Skin of body (tissue), 1 donor: ENCODE measurements at regions not wholly inside any gene's neighbourhood (a gene's known extent, or its start where the extent isn't known, plus 50 kb on each side); places are given as distances from the start of the nearest gene placed in this dataset.

Source experiments
- DNase-seq: peaks from one replicate; lab custom pipeline; 2025; lab: John Stamatoyannopoulos, UW

DNA sequence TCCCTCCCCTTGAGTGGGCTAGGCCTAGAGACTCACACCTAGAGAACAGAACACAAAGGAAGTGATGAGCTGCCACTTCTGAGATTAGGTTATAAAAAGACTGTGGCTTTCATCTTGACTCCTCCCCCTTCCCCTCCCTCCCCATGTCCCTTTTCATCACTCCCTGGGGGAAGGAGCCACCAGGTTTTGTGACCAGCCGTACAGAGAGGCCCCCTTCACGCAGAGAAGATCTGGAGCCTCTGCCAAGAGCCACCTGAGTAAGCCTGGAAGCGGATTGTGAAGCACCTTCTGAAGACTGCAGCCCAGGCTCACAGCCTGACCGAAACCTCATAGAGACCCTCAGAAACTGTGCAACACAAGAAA, 118.4 kb upstream of the NXT1 start:
- DNase-seq: no peak

DNA sequence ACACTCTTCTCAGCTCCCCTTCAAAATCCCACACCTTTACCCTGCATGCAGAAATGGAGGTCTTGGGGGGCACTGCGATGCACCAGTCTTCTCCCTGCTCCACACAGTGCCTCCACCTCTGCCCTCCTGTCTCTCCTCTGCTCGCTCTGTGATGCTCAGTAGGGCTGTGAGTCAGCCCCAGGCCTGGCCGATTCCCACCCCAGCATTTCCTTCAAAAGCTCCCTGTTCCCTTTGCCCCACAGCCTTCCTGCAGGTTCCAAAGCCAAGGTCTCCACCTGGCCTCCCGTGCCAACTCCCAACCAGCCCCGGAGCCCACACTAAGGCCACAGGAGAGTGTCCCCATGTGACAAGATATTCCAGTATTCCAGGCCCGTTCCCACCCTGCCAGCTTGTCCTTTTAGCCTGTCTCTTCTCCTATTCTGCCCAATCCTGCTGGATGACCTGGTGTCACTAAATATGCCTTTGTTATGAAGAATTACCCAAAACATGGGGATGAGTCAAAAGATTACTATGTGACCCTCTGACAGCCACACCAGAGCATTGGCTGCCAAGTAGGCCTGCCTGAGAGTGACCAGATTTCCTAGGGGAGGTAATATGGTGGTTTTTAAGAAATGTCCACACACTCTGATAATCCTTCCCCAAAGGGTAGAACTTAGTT, 118.9 kb upstream of the NXT1 start:
- no peak for DNase-seq

DNA sequence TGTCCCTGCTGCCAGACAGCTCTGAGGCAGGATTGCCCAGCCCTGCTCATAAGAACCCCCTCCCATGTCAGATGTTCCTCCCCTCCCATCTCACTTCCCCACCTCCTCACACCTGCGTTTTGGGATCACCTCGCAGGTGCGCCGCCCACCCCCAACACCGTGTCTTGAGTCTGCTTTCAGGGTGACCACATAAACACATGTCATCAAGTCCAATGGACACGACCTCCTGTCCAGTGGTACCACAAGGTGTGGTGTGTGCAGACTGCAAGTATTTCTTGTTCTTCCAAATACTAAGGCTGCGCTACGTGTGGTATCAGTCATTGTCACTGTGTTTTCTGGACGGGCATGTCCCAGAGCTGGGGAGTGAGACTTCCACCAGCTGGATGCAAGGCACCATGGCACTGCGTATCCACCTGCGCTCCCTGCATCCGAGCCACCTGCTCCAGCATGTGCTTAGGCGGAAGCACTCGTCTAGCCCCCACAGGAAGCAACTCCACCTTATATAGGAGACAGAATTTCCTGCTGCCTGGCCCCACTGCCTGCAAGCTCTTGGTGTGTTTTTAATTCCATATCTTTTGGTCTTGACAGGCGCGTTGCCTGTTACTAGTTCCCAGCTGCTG, 119.7 kb upstream of the NXT1 start:
- DNase-seq: no peak

DNA sequence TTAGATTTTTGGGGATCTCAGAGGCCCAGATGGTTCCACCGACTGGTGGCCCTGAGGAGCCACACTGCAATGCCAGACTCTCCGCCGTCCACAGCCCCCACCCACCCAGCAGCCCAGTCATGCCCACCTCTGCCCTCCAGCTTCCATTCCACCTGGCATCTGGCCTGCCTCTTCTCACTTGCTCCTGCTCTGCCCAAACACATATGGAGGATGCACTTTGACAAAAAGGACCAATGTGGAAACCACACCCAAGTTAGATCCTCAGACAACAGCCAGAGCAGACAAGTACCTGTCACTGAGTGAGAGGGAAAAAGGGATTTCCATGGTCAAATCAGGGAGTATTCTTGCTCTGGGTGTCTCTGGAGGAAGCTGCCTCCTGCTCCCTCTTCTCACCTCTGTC, 120.6 kb upstream of the NXT1 start:
- no peak for DNase-seq

DNA sequence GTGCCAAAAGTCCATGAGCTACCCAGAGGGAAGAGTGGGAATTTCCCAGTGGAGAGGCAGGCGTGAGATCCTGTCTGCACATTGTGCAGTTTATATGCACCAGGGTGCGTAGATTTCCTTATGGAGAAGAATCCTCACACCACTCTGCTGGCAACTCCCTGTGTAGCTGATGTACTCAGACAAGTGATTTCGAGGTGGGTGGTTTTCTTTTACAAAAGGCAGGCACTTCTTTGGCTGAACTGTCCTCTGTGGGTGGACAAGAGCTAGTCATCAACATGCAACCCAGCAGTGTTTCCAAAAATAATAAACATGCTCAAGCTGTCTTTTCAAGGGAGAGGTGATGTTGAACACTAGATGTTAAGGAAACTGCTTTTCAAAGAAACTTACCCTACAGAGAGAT, 121.7 kb upstream of the NXT1 start:
- no peak for DNase-seq

DNA sequence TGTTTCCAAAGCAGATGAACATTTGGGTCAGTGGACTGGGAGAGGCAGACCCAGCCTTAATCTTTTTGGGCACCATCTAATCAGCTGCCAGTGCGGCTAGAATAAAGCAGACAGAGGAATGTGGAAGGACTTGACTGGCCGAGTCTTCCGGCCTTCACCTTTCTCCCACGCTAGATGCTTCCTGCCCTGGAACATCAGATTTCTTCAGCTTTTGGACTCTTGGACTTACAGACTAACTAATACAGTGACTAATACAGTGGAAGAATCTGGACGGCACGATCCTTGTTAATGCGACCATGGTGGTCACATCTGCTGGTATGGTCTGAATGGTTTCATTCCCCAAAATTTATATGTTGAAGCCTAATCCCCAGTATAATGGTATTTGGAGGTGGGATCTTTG, 122.6 kb upstream of the NXT1 start:
- DNase-seq: no peak

DNA sequence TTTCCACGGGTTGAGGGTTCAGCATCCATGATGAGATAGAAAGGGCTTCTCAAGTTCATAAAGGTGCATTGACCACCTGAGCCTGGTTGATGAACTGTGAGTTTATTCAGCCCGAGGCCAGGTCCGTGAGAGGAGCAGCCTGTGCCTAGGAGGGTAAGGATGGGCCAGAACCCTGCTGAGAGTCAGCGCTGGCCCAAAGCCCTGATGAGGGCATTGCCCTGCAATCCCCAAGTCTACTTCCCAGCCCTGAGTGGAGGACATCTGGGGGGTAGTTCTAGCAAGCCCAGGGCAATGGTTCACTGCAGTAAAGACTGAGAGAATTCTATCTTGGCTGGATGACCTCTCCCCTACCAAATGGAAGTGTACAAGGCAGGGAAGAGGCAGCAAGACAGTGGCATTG, 123.3 kb upstream of the NXT1 start:
- DNase-seq: no peak

DNA sequence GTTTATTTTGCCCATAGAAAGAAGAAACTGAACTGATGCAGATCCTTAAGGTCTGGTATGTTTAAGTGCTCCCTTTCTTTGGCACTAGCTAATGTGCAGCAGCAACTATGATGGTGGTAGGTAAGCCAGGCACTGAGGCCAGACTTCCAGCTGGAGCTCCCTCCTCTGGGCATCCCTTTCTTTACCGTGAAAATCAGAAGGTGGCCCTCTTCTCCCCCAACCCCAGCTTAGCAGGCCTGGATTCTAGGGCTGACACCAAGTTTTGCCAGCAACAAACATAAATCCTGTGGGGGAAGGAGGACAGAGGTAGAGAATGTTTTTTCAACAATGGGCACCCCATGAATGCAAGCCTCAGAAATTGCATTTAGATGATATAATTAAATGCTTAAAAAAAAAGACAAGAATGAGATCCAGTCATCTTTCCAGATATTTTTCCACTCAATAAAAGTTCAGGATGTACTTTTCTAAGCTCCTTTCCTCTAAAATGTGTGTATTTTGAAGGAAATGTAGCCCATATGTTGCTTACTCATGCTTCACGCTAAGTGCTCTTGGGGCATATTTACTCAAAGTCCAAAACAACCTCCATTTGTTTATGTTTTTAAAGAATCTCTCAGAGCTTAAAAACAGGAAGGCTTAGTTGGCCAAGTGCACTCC, 123.9 kb upstream of the NXT1 start:
- DNase-seq: no peak

DNA sequence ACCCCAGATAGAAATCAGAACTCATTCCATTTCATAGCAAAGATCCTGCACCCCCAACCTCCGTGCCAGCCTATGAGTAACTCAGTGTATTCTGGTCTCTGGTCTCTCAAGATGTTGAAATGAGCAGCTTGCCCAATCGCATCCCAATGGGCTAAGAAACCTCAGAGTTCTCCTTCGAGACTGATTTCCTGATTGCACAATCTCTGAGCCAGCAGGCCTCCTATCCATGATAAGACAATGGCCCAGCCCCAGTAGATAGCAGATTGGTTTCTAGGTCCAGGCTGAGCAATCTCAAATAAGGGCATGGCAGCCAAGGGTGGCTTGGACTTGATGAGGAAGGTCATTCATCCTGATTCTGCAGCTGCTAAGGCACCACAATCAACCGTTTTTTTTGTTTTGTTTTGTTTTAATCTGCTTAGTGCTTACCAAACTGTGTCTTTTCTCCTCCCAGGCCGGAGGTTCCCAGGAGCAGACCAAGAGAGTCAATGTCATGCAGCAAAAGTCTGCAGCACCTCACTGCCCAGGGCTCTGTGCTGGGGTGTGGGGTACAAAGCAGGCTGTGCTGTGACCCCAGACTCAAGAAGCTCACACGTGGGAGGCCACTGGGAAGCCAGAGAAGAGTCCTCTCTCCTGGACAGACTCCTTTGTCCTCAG, 125.1 kb upstream of the NXT1 start:
- DNase-seq: no peak

DNA sequence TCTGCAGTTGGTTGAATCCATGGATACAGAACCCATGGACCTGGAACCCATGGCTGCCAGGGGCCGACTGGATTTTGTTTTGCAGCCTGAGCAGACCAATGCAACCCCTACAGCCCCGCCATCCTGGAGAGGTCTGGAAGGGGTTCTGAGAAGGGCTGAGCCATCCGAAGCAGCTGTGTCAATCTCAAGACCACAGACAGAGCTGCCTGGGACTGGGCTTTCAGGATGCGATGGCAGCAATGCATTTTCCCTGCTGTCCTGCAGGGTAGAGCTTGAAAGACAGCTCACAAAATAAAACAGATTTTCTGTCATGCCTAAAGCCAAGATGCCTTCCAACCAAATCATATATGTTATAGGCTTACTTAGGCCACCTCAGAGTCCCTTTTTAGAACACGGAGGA, 125.8 kb upstream of the NXT1 start:
- no peak for DNase-seq

DNA sequence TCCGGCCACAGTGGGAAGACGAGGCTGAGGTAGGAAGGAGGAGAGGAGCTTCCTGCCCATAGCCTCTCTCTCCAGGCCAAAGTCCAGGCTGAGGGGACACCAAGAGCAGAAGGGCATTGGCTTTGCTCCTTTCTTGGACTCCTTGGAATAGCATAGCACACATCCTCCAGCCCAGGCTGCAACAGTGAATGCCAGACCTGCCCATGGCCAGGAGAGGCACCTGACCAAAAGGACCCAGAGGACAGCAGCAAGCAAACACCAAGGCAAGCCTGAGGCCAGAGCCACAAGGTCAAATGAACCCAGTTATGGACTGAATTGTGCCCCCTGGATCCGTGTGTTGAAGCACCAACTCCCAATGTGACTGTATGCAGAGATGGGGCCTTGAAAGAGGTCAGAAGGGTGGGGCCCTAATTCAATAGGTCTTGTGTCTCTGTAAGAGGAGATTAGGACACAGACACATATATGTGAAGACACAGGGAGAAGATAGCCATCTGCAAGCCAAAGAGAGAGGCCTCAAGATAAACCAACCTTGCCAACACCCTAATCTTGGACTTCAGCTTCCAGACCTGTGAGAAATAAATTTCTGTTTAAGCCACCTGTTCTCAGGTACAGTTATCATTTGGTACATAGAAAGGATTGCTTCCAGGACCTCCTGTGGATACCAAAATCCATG, 126.5 kb upstream of the NXT1 start:
- no peak for DNase-seq

DNA sequence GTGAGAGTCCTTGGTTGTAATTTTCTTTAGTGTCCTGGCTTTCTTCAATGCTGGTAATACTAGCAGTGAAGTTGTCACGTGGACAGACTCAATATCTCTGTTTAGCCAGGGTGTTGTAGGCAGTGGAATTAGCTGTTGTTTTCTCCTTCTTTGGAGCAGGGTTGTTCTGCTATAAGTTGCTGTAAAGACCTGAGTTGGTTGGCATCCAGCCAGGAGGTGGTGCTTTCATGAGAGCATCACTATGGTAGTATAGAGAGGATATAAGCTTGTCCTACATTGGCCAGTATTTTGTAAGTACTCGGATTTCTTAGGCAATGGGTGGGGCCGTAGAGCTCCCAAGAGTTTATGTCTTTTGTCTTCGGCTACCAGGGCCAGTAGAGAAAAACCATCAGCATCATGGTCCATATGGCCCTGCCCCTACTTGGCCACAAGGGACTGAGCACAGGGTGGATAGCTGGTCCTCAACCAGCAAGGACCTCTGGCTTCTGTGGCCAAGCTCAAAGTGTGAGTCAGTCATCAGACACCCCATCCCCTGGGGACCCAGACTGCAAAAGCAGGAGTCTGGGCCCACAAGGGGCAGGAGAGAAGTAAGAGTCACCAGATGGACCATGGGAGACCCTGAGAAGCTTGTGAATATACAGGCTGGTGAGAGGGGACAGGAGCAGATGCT, 127.9 kb upstream of the NXT1 start:
- DNase-seq: no peak

DNA sequence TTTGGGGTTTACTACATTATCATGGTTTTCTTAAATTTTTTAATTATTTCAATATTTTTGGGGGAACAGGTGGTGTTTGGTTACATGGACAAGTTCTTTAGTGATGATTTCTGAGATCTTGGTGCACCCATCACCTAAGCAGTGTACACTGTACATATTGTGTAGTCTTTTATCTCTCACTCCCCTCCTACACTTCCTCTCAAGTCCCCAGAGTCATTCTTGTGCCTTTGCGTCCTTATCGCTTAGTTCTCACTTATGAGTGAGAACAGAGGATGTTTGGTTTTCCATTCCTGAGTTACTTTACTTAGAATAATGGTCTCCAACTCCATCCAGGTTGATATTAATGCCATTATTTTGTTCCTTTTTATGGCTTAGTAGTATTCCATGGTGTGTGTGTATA, 130.9 kb upstream of the CD93 start:
- no peak for DNase-seq

DNA sequence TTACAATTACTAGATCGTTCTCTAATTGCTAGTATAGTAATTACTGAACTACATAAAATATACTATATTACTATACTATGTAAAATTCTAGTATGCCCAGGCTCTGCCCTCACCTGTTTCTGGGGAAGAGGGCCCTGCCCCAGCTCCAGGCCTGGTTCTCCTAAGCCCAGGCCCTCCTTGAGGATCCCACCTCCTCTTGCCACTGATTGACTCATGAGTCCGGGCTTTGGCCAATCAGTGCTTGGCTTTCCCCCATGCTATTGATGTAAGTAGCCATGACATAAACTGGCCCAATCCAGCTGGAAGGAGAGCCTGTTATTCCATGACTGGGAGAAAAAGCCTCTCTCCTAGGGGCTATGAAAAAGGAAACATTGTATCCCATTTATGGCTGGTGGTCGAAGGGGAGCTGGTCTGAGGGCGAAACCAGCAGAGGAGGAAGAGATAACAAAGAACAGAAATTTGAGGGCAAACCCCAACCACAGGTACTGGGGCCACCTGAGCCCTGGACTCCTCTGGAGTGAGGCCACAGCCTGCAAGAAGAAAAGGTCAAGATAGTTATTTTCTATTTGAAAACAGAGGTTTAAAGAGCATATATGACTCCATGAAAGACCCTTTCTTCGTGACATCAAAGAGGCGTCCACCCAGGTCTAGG, 129.3 kb upstream of the CD93 start:
- DNase-seq: no peak

DNA sequence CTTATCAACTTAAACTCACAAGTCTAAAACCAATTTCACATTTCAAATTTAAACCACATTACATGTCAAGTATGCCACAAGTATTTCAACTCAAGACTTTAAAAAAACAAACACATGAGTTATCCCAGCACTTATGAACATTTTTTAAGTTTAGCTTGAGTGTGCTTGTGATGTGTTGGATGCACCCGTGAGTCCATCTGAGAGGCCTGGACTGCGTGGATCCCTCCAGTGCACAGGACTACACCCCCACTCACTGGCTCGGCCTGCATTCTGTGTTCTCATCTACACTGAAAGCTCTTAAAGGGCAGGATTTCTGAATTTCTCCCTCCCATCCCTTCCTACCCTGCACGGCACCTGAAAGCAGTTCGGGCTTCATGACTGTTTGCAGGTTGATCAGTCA, 128.8 kb upstream of the CD93 start:
- DNase-seq: no peak

DNA sequence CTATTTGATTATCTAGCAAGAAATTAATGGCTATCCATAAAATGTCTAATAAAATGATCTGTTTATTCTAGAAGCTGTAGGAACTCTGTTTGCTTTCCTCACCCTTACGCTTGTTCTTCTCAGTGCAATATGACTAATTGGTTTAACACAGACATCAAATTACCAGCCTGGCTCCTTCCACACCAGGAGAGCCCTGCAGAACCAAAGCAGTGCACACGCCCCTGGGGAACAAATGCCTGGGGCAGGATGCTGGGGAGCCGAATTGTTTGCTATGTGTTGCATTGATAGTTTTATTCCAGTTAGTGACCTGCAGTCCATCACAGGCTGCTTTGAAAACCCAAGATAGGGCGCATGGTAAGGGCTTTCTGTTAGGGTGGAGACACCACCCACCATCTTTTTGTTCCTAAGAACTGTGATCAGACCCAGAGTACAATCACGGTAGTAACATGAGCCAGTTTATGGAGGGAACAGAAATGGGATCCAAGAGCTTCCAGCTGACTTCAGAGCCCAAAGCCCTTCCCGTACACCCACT, 126.4 kb upstream of the CD93 start:
- no peak for DNase-seq

DNA sequence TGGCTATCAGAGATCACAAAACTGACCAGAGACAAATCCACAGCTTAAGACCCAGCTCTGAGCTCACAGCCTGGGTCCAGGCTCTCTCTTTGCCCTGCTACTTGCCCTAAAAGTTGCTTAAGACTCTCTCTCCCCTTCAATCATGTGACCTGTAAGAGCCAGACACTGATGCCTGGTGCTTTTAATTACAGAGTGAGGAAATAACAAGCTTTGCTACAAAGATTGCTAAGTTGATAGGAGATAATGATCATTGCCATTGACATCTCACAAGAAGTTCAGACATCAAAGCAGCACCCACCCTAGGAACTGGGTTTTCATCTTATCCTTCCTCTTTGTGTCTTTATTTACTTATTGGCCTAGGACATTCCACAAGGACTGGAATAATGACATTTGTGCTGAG, 125.9 kb upstream of the CD93 start:
- DNase-seq: no peak

DNA sequence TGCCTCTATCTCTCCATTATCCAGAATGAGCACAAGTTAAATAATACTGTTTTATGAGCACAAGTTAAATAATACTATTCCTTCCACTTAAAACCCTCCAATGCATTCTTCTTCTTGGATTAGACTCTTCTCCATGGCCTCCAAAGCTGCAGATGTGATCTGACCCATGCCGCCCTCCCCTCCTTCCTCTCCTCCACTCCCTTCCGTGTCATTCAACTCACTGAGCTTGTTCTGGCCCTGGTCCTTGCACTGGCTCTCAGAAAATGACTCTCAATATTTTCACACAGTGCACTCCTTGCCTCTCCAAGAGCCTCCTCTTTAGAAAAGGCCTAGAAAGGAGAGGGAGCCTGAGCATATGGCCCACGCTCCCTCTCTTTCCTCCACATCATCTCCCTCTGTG, 125.0 kb upstream of the CD93 start:
- no peak for DNase-seq

DNA sequence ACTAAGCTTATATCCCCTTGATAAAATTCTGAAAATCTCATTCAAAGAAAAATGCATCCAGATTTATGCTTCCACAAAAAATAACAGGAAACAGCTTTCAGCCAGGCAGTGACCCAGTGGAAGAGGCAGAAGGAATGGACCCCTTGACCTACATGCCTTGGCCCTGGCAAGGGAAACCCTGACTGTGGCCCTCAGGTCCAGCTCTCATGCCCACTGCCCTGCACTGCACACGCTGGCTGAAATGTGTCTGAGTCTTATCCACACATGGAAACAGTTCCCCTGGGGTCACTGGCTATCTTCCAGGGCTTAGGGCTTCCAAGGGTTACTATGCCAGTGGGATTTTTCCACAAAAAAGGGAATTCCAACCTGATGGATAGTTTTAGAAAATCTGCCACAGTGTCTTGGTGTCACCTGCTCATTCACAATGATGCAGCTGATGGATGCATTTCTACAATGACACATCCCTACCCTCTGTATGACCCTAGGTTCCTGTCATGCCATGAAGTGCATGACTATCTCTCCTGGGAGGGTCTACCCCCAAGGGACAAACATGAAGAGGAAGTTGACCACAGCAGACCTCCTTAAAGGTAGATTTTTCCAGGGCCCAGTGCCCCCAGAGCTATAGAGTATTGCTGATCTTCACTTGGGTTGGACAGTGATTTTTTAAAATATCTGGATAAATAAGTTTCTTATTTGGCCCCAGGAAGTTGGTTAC, 121.9 kb upstream of the CD93 start:
- no peak for DNase-seq

DNA sequence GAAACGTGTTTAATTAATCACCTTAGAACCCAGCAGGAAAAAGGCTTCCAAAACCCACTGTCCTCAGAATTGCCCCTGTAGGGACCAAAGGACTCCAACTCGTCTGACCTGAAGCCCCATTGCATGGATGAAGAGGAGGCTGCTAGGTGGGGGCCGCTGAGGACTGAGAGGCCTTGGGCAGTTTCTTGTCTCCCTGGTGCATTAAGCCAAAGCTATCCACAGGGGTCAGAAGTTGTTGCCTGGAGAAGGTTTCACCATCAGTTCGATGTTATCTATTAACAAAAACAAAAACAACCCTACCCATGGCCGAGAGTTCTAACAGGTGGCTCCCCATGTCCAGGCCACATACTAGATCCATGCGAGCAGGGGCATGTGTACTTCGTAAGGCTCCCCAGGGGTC, 120.9 kb upstream of the CD93 start:
- no peak for DNase-seq
